NCI-H2196 treated with DMSO at 0.1 percent for 48 hours (cell line): ENCODE measurements at regions not wholly inside any gene's neighbourhood (a gene's known extent, or its start where the extent isn't known, plus 50 kb on each side); places are given as distances from the start of the nearest gene placed in this dataset.
"Not testable (repeated sequence)": the region's sequence is repeated elsewhere in the genome, so short reads cannot be mapped to it uniquely, and the experiment has no call there.

Source experiments
- DNase-seq: peaks from one replicate; lab custom pipeline; 2025; ENCODE audit not compliant: unreplicated experiment; lab: John Stamatoyannopoulos, UW

- no peak for DNase-seq
These were observed 195.0 kb upstream of the CPHXL start for GRCh38 chr16:75921281-75921680.

DNA sequence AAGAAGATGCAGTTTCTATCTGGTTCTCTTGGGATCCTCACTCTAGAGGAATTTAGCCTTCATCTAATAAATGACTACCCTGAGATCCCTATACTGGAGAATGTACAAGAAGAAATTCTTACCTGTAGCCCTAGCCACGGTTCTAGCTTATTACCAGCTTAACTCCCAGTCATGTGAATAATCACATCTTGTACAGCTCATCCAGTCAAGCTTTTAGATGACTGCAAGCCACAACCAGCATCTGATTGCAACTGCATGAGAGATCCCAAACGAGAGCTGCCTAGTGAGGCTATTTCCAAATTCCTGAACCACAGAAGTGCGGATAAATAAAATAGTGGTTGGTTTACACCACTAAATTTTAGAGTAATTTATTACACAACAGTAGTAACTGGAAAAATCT is 196.0 kb upstream of the CPHXL start:
- no peak for DNase-seq

DNA sequence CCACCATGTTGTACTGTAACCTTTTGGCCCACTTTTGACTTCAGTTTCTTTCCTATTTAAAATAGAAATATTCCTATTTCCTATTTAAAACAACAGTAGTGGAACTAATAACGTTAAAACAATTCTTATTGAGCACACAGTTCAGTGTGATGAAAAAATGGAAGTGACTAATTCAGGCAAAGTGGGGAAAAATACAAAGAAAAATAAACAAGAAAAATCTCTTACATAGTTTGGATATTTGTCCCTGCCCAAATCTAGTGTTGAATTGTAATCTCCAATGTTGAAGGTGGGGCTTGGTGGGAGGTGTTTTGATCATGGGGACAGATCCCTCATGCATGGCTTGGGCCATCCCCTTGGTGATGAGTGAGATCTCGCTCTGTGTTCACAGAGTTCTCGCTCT is 198.1 kb upstream of the CPHXL start:
- no peak for DNase-seq

- DNase-seq: no peak
These were observed 201.5 kb upstream of the CPHXL start for GRCh38 chr16:75927810-75928209.

DNA sequence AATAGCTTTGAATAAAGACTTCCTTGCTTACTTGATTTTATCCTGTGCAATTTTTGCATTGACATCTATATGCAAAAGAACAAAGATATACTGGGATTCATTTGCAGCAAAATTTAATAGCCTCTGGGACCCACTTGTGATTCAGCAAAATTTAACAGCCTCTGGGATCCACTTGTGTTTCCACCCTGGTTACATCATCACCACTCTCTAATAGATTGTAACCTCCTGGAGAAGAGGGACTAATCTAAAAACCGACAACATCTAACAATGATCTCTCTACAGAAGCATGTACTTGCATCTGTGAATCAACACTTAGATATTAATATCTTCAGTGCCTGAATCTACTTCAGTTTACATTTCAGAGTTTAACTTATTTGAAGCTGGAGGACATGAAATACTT is 202.0 kb upstream of the CPHXL start:
- no peak for DNase-seq

- DNase-seq: no peak
These were observed 202.8 kb upstream of the CPHXL start for GRCh38 chr16:75929046-75929445.

DNA sequence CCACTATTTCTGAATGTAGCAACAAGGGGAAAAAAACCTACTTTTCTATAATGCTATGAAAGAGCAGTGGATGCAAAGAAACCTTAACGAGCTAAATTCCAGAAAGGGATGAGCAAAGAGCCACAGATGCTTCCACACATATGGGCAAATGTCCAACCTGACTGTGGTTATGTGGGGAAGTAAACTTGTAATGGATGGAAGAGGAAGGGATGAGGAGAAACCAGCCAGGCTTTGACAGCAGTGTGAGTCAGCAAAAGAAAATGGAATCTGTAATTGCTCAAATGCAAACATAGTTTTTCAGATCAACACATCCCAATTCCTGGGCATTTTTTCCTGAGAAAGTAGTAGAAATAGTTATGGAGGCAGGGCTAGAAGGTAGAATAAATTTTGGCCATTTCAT is 204.8 kb upstream of the CPHXL start:
- no peak for DNase-seq

- DNase-seq: no peak
These were observed 205.7 kb upstream of the CPHXL start for GRCh38 chr16:75931970-75932369.

DNA sequence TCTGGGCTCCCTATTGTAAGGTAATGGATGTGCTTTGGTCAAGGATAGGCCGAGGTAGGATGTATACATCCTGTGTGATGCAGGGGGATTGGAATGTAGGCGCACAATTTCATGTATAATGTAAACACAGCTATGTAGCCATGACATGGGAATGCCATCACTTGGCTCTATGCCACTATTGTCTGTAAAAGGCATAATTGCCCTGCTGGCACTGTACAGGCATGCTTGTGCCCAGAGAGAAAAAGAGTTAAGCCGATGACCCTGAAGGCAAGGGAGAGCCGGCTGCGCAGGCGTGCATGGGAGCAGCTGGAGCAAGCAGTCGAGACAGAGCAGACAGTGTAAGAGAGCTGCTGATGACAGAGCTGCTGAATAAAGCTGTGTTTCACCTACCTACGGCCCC is 212.5 kb upstream of the CPHXL start:
- no peak for DNase-seq

GRCh38 chr16:75942351-75942750 is 216.1 kb upstream of the CPHXL start:
- DNase-seq: no peak

DNA sequence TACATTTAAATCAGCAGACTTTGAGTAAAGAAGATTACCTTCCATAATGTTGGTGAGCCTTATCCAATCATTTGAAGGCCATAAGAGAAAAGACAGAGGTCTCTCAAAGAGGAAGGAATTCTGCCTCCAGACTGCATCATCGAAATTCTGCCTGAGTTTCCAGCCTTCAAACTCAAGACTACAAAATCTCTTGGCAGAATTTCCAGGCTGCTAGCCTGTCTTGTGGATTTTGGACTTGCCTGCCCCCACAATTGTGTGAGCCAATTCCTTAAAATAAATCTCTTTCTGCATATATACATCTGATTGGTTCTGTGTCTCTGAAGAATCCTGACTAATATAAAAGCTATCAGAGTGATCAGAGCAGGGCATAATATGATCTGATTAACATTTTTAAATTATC is 216.6 kb upstream of the CPHXL start:
- no peak for DNase-seq

GRCh38 chr16:75943705-75944514 is 217.6 kb upstream of the CPHXL start:
- DNase-seq: no peak

DNA sequence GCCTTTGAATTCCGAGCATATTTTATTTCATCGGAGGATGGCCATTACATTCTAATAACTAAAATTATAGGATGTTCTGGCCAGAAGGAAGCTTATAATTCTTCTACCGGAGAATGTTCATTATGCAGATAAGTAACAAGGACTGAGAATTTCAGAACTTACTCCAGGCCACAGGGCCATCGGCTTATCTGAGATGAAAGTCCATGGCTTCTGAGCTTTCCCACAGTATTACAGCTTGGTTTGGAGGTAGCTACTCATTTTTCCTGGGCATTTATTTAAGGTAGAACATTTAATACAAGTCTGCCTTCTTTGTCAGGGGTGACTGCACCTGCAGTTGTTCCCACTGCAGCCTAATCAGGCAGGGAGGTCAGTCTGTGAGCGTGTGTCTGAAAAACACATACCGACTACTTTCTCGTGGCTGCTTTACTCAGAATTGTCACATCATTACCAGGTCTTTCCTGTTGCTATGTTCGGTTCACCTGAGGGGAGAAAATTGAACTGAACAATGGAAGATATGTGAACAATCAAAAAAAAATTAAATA is 219.7 kb upstream of the CPHXL start:
- no peak for DNase-seq

DNA sequence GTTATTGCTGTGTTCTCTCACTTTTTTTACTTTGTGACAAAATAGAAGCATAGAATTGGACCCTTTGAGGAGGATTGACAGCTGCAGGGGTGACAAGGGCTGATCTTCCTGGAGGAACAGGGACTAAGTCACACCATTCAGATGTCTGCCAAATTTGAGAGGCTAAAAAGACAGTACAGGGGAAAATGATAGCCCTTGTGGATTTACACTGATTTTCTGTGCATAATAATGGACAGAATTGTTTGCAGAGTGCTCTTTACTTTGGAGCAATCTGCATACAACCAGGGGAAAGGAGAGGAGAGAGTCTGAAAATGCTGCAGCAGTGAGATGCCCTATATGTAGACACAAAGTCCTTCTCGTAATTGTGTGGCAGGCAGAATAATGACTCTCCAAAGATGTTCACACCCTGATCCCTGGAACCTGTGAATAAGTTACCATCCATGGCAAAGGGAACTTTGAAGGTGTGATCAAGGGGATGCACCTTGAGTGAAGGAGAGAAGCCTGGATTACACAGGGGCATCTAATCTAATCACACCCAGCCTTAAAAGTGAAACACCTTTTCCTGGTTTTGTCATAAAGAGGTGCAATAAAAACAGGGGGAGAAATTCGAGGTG is 221.4 kb upstream of the CPHXL start:
- no peak for DNase-seq

DNA sequence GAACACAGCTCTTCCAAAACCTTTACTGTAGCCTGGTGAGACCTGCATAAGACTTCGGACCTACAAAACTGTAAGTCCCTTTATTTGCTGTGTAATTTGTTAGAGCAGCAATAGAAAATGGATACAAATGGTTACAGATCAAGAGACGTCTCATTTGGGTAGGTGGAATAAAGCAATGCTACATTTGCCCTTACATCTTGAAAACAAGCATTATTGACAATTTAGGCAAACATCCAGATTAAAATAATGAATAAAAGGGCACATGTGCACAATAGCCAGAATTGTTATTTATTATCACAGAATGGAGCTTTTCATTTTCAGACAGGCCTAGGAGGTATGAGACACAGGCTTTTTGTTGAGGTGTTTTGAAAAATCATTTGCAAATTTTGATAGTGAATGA is 222.2 kb upstream of the CPHXL start:
- DNase-seq: no peak

- DNase-seq: no peak
These were observed 222.6 kb upstream of the CPHXL start for GRCh38 chr16:75948886-75949285.

- no peak for DNase-seq
These were observed 225.8 kb upstream of the CPHXL start for GRCh38 chr16:75952124-75952523.

DNA sequence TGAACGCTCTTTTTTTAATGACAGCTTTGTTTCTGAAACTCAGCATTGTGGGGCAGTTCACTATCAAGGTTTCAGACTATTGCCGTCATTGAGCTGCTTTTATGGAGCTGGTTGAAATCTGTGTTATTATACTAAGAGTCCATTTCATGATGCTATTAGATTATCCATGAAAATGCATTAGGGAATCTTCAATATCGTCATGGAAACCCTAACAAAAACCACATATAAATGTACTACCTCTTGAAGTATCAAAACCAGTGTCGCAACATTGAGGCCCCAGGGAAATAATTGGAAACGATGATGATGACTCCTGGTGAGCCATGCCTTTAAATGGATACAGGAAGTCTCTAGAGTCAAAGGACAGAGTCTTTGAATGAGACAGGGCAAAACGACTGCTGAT is 231.6 kb upstream of the CPHXL start:
- no peak for DNase-seq

- DNase-seq: no peak
These were observed 239.4 kb upstream of the CPHXL start for GRCh38 chr16:75965504-75966374.

DNA sequence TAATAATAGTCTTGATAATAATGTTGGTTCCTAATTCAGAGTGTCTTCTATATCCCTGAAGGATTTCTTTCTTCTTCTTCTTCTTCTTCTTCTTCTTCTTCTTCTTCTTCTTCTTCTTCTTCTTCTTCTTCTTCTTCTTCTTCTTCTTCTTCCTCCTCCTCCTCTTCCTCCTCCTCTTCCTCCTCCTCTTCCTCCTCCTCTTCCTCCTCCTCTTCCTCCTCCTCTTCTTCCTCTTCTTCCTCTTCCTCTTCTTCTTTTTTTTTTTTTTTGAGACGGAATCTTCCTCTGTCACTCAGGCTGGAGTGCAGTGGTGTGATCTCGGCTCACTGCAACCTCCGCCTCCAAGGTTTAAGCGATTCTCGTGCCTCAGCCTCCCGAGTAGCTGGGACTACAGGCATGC is 242.8 kb upstream of the CPHXL start:
- not testable (repeated sequence) for DNase-seq

DNA sequence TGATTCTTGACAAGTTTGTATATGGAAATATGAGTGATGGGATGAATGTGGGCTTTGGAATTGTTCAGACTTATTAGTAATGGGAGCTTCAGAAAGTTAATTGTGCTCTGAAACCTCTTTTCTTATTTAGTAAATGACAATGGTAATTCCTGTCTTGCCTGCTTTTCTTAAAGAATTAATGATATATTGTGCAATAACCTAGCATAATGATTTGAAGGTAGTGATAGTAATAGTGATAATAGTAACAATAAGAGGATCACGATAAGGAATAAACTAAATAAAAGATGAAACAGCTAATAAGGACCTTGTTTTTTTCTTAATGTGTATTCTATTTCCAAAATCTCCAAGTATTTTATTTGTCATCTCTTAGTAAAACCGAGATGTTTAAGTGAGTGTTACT is 245.0 kb upstream of the CPHXL start:
- DNase-seq: no peak

GRCh38 chr16:75983296-75983695 is 257.0 kb upstream of the CPHXL start:
- DNase-seq: no peak
